Pancreas (tissue), 10 donors: ENCODE measurements at regions not wholly inside any gene's neighbourhood (a gene's known extent, or its start where the extent isn't known, plus 50 kb on each side); places are given as distances from the start of the nearest gene placed in this dataset.

Source experiments
- ATAC-seq, 4 donors: fragments of 200-7000 bp; cut with Tn5 transposase; one replicate each; pipeline versions ENCODE4 v1.8.0 to v1.9.1; 2020; ENCODE audit warnings: mild to moderate bottlenecking in 4 of 4, moderate library complexity in 4 of 4
- DNase-seq, 6 donors: peaks; one replicate each; pipeline ENCODE4 v3.0.0-alpha.2; 2020
- FAIRE-seq: peaks from 2 replicates; lab custom pipeline; 2012; peaks lifted over from hg19 to GRCh38; lab: Jason Lieb, UNC
- H3K27ac ChIP-seq, 4 donors: fragments of 200-600 bp; sonication (generic); 1 replicate in 3 of 4; 2 replicates in 1 of 4; pipeline versions ENCODE4 v1.5.0 to v1.8.0; 2020
- H3K27me3 ChIP-seq, 4 donors: fragments of 200-600 bp; one replicate each; pipeline ENCODE4 v1.8.0; 2021
- H3K36me3 ChIP-seq, 3 donors: fragments of 200-600 bp; sonication (generic) in 1 of 3; one replicate each; pipeline versions ENCODE4 v1.5.0 to v1.8.0; 2020 to 2021
- H3K4me1 ChIP-seq, 3 donors: fragments of 200-600 bp; one replicate each; pipeline ENCODE4 v1.8.0; 2021
- H3K4me3 ChIP-seq, 4 donors: fragments of 200-600 bp; sonication (generic) in 2 of 4; one replicate each; pipeline versions ENCODE4 v1.5.0 to v1.8.0; 2020 to 2021
- H3K9me3 ChIP-seq, 4 donors: fragments of 200-600 bp; one replicate each; pipeline ENCODE4 v1.8.0; 2021
- CTCF ChIP-seq, 4 donors: fragments of 200-600 bp; sonication (generic) in 3 of 4; IDR thresholded peaks; one replicate each; pipeline versions ENCODE4 v1.5.0 to v1.8.0; 2021; ENCODE audit warnings: antibody characterized with exemption in 4 of 4
- WGBS, 2 donors: extraction: QIAGEN DNeasy Blood & Tissue Kit; methylation state at CpG; one replicate each; pipeline ENCODE4 v1.1.7; 2013; 5-methylcytosine and 5-hydroxymethylcytosine counted together
- intact Hi-C, 3 donors: fragments of 100-400 bp; cut with DNase I; formaldehyde crosslinking; loops; one replicate each; pipeline versions ENCODE4 v1.11.1 to v1.14.2; 2022
- donor health status: healthy with polysubstance abuse.
- donor health status: DM: no; HTN: no; CAD: no; lungs with moderate emphysema.
- donor health status: DM: no; HTN: no; CAD: no.
- donor health status: control.
- donor health status: control.
- donor health status: Bipolar disorder and iron deficiency.
- donor health status: DM: yes; HTN: yes; CAD: no.
- donor health status: DM: no; HTN: no; CAD: no.
- donor health status: DM: no; HTN: no; CAD: no.
- donor health status: DM: yes; HTN: yes; CAD: no.

GRCh38 chr10:53395449-53395848 is 622.9 kb upstream of the MBL2 start:
- WGBS, 2 donors = 77 to 88% methylated on average over 5 of the region's 5 CpGs
- H3K4me1 ChIP-seq = no peaks in the 10 kb centered on the region
- ATAC-seq = no peak
- DNase-seq = no peak
- H3K9me3 ChIP-seq = no peaks in the 10 kb centered on the region
- TF ChIP-seq CTCF (IDR thresholded peaks at IDR 0.05) = no peak
- no peak overlapping the region for H3K4me3 ChIP-seq
- intact Hi-C loops = no loop called here
- H3K36me3 ChIP-seq = no peaks in the 10 kb centered on the region
- no peak for FAIRE-seq
- H3K27ac ChIP-seq = no peak overlapping the region
- H3K27me3 ChIP-seq = no peaks in the 10 kb centered on the region

GRCh38 chr10:53387562-53387961 is 615.0 kb upstream of the MBL2 start:
- Histone ChIP-seq H3K27ac (no peak overlapping the region), H3K27me3 (no peaks in the 10 kb centered on the region), H3K4me3 (no peak overlapping the region), H3K9me3 (no peaks in the 10 kb centered on the region), H3K4me1 (no peaks in the 10 kb centered on the region), H3K36me3 (no peaks in the 10 kb centered on the region)
- intact Hi-C loops = no loop called here
- ATAC-seq (no peak), FAIRE-seq (no peak), DNase-seq (no peak)
- WGBS, 2 donors = 86 to 89% methylated on average over 4 of the region's 4 CpGs
- no peak for TF ChIP-seq CTCF (IDR thresholded peaks at IDR 0.05)

- no peak overlapping the region for H3K27ac ChIP-seq
- no peak for FAIRE-seq
- H3K9me3 ChIP-seq = no peaks in the 10 kb centered on the region
- no peak overlapping the region for H3K4me3 ChIP-seq
- intact Hi-C loops = no loop called here
- no peaks in the 10 kb centered on the region for H3K36me3 ChIP-seq
- no peak for TF ChIP-seq CTCF (IDR thresholded peaks at IDR 0.05)
- no peak for DNase-seq
- H3K27me3 ChIP-seq = no peaks in the 10 kb centered on the region
- H3K4me1 ChIP-seq = no peaks in the 10 kb centered on the region
- WGBS, 2 donors = 40 to 45% methylated on average over 3 of the region's 3 CpGs
- ATAC-seq = no peak
Observed at GRCh38 chr10:53382543-53382942, 610.0 kb upstream of the MBL2 start.

- no peak for TF ChIP-seq CTCF (IDR thresholded peaks at IDR 0.05)
- Histone ChIP-seq H3K9me3 (no peaks in the 10 kb centered on the region), H3K4me1 (no peaks in the 10 kb centered on the region), H3K4me3 (no peak overlapping the region), H3K27me3 (no peaks in the 10 kb centered on the region), H3K27ac (no peak overlapping the region), H3K36me3 (no peaks in the 10 kb centered on the region)
- ATAC-seq = no peak
- no peak for FAIRE-seq
- intact Hi-C loops = no loop called here
- WGBS, 2 donors = 65 to 70% methylated on average over 1 of the region's 1 CpG
- no peak for DNase-seq
Observed at GRCh38 chr10:53379956-53380355, 607.4 kb upstream of the MBL2 start.

- no peak for TF ChIP-seq CTCF (IDR thresholded peaks at IDR 0.05)
- intact Hi-C loops = no loop called here
- H3K36me3 ChIP-seq = no peaks in the 10 kb centered on the region
- FAIRE-seq = no peak
- no peaks in the 10 kb centered on the region for H3K9me3 ChIP-seq
- H3K27me3 ChIP-seq = no peaks in the 10 kb centered on the region
- no peak for DNase-seq
- no peak overlapping the region for H3K4me3 ChIP-seq
- 64 to 74% methylated on average over 4 of the region's 4 CpGs for WGBS, 2 donors
- H3K27ac ChIP-seq = no peak overlapping the region
- H3K4me1 ChIP-seq = no peaks in the 10 kb centered on the region
- ATAC-seq = no peak
Observed at GRCh38 chr10:53370347-53370746, 597.8 kb upstream of the MBL2 start.
